Ascending aorta (tissue), 2 donors: ENCODE measurements at regions not wholly inside any gene's neighbourhood (a gene's known extent, or its start where the extent isn't known, plus 50 kb on each side); places are given as distances from the start of the nearest gene placed in this dataset.

Experiments used
- DNase-seq, 2 donors: peaks; one replicate each; pipeline ENCODE4 v3.0.0-alpha.2; 2019; ENCODE audit warnings: low spot score in 2 of 2
- H3K27ac ChIP-seq, 2 donors: fragments of 200-600 bp; sonication (generic); one replicate each; pipeline ENCODE4 v1.5.1; 2016 to 2017; ENCODE audit warnings: mild to moderate bottlenecking in 1 of 2
- H3K27me3 ChIP-seq: fragments of 200-600 bp; sonication (generic); one replicate; pipeline ENCODE4 v1.5.1; 2017
- H3K36me3 ChIP-seq, 2 donors: fragments of 200-600 bp; sonication (generic); one replicate each; pipeline ENCODE4 v1.5.1; 2016
- H3K4me1 ChIP-seq, 2 donors: fragments of 200-600 bp; sonication (generic); one replicate each; pipeline ENCODE4 v1.5.1; 2016 to 2017; ENCODE audit warnings: mild to moderate bottlenecking in 1 of 2
- H3K4me3 ChIP-seq, 2 donors: fragments of 200-600 bp; sonication (generic); one replicate each; pipeline ENCODE4 v1.5.1; 2016 to 2017; ENCODE audit warnings: mild to moderate bottlenecking in 1 of 2
- H3K9me3 ChIP-seq, 2 donors: fragments of 200-600 bp; sonication (generic); one replicate each; pipeline ENCODE4 v1.5.1; 2016
- CTCF ChIP-seq, 3 experiments: fragments of 200-600 bp in 2 of 3; fragments of 450-650 bp in 1 of 3; sonication (generic) in 2 of 3; IDR thresholded peaks; one replicate each; pipeline ENCODE4 v1.5.1; 2016 to 2019; ENCODE audit warnings: antibody characterized with exemption in 3 of 3, mild to moderate bottlenecking in 1 of 3, moderate library complexity in 1 of 3
- intact Hi-C: fragments of 100-400 bp; cut with DNase I; formaldehyde crosslinking; loops from one replicate; pipeline ENCODE4 v1.15.1; 2023

GRCh38 chrX:42627891-42628290 is 150.1 kb downstream of the PPP1R2C start:
- no peak for TF ChIP-seq CTCF (IDR thresholded peaks at IDR 0.05)
- Histone ChIP-seq H3K27me3 (no peaks in the 10 kb centered on the region), H3K4me1 (no peaks in the 10 kb centered on the region), H3K4me3 (no peak overlapping the region), H3K36me3 (no peaks in the 10 kb centered on the region), H3K9me3 (no peaks in the 10 kb centered on the region), H3K27ac (no peak overlapping the region)
- intact Hi-C loops: no loop called here
- DNase-seq: no peak

DNA sequence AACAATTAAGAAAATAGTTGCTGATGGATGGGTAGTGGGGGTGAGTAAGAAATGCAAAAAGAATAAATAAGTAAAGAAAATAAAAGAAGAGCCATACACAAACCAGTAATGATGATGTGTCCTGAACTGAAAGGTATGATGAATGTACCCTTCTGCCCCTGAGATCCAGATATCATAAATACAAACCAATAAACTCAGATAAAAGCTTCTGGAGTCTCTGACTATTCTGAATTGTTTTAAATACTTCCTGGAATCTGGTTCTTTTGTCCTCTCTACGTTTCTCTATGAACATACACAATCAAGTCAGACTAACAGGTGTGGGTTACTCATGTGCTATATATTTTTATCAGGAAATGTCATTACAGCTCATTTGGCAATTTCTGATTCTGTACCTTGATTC is 153.4 kb downstream of the PPP1R2C start:
- no peak for TF ChIP-seq CTCF (IDR thresholded peaks at IDR 0.05)
- H3K4me1 ChIP-seq: no peaks in the 10 kb centered on the region

GRCh38 chrX:42619068-42619467 is 158.9 kb downstream of the PPP1R2C start:
- Histone ChIP-seq H3K9me3 (no peaks in the 10 kb centered on the region), H3K27me3 (no peaks in the 10 kb centered on the region), H3K4me1 (no peaks in the 10 kb centered on the region), H3K36me3 (no peaks in the 10 kb centered on the region), H3K27ac (no peak overlapping the region), H3K4me3 (no peak overlapping the region)
- intact Hi-C loops: no loop called here
- TF ChIP-seq CTCF (IDR thresholded peaks at IDR 0.05): no peak
- no peak for DNase-seq

More for the DNA sequence above, 153.4 kb downstream of the PPP1R2C start:
- H3K27me3 ChIP-seq: no peaks in the 10 kb centered on the region
- H3K36me3 ChIP-seq: no peaks in the 10 kb centered on the region
- intact Hi-C loops: no loop called here
- H3K27ac ChIP-seq: no peak overlapping the region
- no peaks in the 10 kb centered on the region for H3K9me3 ChIP-seq
- H3K4me3 ChIP-seq: no peak overlapping the region
- DNase-seq: no peak

DNA sequence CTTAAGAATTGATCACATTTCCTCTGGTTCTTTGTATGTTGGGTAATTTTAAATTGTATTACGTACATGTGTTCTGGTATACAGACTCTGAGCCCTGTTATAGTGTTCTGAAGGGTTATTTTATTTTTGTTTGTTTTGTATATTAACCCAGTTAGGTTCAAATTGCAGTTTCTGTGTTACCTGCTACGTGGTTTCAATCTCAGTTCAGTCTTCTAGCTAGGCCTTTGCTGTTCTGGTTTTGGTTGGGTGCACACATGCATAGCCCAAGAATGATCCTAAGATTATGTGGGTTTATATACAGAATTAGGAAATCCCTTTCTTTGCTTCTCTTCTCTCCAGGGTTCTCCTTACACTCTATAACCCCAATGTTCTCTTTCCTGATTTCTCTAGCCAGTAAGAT is 161.0 kb downstream of the PPP1R2C start:
- H3K9me3 ChIP-seq: no peaks in the 10 kb centered on the region
- H3K4me3 ChIP-seq: no peak overlapping the region
- H3K27ac ChIP-seq: no peak overlapping the region
- no peak for TF ChIP-seq CTCF (IDR thresholded peaks at IDR 0.05)
- H3K36me3 ChIP-seq: no peaks in the 10 kb centered on the region
- no peaks in the 10 kb centered on the region for H3K4me1 ChIP-seq
- no peaks in the 10 kb centered on the region for H3K27me3 ChIP-seq
- intact Hi-C loops: no loop called here
- DNase-seq: no peak

- Histone ChIP-seq H3K9me3 (no peaks in the 10 kb centered on the region), H3K27ac (no peak overlapping the region), H3K4me3 (no peak overlapping the region), H3K27me3 (no peaks in the 10 kb centered on the region), H3K4me1 (no peaks in the 10 kb centered on the region), H3K36me3 (no peaks in the 10 kb centered on the region)
- no peak for TF ChIP-seq CTCF (IDR thresholded peaks at IDR 0.05)
- DNase-seq: no peak
- intact Hi-C loops: no loop called here
Observed at GRCh38 chrX:42615161-42615563, 162.8 kb downstream of the PPP1R2C start.

DNA sequence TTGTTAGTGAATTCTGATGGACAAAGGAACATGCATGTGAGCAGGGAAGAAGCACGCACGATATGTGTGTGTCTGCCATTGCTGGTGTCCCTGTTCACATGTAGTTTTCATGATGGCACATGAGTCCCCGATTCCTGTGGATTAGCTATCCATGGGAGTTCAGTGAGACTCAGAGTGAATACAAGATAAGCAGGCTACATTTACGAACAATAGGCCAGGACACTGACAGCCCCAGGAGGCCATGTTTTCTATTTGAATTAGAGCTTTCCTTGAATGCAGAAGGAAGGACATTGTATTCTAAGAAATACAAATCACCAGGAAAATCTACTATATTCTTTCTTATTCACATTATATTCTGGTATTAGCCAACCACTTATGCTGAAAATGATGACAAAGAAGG is 171.4 kb downstream of the PPP1R2C start:
- no peaks in the 10 kb centered on the region for H3K9me3 ChIP-seq
- no peak for DNase-seq
- no peaks in the 10 kb centered on the region for H3K4me1 ChIP-seq
- intact Hi-C loops: no loop called here
- no peak overlapping the region for H3K4me3 ChIP-seq
- H3K27me3 ChIP-seq: no peaks in the 10 kb centered on the region
- no peak for TF ChIP-seq CTCF (IDR thresholded peaks at IDR 0.05)
- H3K27ac ChIP-seq: no peak overlapping the region
- no peaks in the 10 kb centered on the region for H3K36me3 ChIP-seq
